HG03103 (cell line): ENCODE measurements at regions not wholly inside any gene's neighbourhood (a gene's known extent, or its start where the extent isn't known, plus 50 kb on each side); places are given as distances from the start of the nearest gene placed in this dataset.
A peak's percentile ranks its signal among the peaks of the same experiment; 100 is the strongest.

Experiments
- ATAC-seq: cut with Tn5 transposase; IDR thresholded peaks from one replicate; pipeline ENCODE4 v1.9.1; 2021; ENCODE audit warnings: low read depth; ENCODE audit not compliant: unreplicated experiment

DNA sequence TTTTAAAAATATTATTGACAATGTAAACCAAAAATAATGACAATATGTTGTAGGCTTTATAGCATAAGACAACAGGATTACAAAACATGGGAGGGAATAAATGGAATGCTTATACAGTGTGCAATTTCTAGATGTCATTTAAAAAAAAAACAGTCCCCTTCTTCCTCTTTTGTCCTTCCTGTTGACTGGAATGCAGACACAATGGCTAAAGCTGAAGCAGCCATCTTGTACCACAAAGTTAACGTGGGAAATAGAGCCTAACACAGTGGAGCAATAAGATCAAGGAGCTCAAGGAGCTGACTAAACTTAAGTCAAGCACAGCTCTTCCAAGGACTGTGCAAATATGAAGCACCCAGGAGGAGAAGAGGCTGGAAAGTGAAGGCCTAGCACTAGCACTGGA lies 208.1 kb downstream of the ARHGAP12 start:
- ATAC-seq, result no peak

DNA sequence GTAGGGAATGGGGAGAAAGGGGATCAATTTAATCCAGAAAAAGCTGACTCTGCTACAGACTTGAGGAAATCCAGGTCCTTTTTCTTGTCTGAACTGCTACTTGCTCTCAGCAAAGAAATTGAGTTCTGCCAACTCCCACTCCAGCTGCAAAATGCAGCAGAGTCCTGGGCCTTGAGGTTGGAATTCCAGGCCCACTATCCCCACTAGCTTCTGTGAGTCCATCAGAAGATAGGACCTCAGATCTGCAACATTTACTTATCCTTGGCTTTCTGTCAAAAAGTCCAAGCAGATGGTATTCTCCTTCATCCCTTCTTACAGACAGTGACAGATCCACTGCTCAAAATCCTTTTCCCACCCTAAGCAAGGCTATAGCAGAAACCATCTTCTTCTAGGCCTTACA lies 219.2 kb downstream of the ARHGAP12 start:
- ATAC-seq, result no peak

DNA sequence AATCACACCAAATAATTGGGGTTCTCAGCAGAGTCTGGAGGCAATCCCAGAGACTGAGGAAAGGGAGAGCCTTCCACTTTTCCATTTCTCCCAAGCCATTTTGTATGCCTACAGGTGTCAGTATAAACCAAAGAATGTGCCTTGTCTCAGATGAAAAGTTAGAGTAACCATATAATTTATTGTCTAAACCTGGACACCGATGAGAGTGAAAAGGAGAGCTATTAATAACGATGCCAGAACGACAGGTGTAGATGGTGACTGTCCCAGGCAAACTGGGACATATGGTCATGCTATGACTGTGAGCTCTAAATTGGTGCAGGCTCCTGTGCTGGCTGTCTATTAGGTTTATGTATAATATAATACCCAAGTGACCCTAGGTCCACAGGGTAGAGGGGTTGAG lies 219.6 kb downstream of the ARHGAP12 start:
- no peak for ATAC-seq

DNA sequence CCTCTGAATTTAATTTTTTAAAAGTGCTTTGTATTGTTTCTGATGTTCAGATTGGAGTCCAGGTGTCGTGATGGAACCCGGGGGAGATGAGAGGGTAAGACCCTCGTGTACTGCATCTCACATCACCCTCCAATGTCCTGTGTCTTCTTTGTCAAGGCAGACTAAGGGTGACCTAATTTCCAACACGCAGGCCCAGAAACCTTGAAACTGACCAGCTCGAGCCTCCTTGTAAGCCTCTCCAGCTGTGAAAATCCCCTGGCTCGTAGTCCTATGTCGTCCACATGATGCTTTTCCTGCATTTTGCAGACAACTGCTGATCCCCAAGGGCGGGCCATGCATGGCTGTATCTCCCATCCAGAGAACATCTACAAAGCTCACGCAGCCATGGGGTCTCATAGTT lies 220.2 kb downstream of the ARHGAP12 start:
- no peak for ATAC-seq

DNA sequence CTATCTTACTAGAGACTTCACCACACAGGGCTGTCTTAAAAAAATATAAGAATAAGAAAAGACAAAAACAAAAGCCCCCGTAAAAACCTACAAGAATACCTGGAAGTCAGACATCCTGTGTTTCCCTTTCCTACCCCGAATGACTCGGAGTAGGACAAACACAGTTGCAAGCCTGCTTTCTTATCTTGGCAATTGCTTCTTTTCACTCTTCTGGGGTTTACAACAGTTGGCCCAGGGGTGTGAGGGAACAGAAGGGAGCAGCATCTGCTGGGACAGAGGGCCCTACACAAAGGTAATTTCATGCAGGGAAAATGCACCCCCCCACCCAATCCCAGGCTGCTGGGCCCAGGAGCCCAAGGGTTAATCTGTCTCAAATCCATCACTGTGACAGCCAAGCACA lies 220.6 kb downstream of the ARHGAP12 start:
- no peak for ATAC-seq

DNA sequence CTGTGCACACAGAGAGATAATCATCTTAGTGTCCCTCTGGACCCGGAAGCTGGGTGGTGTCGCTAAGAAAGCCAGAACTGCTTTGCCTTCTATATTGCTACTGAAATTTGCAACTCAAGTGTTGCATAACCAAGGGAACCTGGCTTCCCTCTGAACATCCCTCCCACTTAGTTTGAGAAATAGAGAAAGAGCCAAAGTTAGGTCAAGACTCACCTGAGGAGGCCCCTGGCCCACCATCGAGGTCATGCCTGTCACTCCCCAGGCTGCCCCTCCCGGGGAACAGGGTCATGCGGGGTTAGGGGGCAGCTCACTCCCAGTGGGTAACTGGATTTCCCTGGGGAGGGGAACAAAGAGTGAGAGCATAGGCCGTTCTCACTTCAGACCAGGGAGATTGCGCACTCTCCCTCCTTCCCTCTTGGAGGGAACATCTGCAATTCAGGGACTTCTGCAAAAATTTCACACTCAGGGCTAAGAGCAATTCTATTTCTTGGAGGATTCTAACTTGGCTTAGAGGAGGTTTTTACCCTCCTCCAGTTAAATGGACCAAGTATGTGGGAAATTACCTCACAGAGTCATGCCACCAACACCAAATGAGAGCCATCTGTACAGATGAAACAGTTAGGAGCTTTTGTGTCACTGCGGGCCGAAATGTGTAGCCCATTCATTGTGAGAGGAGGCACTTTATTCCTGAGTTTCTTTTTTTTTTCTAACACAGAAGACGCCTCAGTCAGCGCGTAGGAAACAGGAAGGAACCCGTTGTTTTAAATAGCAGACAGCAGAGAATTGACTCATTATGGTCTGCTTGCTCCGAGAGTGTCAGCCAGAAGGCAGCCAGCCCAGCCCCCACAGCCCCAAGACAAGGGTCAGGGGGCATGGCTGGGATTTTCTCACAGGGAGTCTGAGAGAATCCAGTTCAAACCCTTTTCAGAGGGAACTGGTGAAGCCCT lies 221.3 kb downstream of the ARHGAP12 start:
- peak; percentile 86 for ATAC-seq

DNA sequence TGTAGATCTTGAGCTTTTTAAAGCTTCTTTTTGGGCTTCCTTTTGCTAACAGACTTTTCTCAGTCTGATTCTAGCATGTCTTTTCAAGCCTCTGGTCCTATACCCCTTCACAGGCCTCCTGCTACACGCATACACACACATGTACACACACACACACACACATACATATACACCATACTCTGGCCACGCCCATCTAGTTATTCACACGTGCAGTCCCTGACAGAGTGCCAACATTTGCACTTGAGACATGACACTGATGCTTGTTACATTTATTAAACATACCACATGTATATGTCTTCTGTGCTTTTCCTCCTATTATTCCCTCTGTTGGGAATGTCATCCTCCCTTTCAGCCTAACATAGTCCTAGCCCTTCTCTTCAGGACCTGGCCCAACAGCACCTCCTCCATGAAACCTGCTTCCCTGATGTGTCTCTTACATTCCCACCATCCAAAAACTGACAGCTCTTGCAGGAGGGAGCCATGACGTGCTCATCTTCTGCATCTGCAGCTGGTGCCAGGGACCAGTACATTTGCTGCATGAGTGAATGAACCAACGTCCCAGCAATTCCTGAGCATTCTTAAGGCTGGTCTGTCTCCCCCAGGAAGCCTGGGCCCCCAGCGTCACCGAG lies 222.1 kb downstream of the ARHGAP12 start:
- no peak for ATAC-seq

DNA sequence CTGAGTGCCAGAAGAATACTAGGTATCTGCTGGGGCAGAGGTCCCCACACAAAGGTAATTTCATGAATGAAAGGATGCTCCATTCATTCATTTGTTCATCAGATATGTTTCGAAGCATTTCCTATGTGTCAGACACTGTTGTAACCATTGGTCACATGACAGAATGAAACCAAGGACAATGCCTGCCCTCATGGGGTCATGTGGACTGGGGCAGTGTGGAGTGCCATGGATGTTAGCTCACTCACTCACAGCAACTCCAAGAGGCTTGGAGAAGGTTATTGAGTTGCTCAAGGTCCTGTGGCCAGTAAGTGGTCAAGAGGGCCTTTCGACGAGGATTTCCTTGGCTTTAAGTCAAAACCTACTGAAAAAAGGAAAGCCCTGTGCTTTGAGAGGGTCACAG lies 223.5 kb downstream of the ARHGAP12 start:
- no peak for ATAC-seq

DNA sequence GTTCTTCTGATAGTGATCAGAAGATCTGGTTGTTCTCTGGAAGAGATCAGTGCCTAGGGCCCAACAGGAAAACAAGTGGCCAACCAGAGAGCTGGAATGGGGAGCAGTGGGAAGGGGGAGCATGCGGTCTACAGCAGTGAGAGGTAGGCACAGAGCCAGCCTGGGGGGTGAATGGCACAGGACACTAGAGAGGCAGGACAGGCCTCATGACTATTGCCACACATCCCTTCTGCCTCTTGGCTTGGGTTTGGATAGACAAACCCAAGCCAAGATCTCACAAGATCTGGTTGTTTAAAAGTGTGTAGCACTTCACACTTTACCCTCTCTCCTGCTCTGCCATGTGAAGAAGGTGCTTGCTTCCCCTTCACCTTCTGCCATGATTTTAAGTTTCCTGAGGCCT lies 224.4 kb downstream of the ARHGAP12 start:
- ATAC-seq, result no peak

DNA sequence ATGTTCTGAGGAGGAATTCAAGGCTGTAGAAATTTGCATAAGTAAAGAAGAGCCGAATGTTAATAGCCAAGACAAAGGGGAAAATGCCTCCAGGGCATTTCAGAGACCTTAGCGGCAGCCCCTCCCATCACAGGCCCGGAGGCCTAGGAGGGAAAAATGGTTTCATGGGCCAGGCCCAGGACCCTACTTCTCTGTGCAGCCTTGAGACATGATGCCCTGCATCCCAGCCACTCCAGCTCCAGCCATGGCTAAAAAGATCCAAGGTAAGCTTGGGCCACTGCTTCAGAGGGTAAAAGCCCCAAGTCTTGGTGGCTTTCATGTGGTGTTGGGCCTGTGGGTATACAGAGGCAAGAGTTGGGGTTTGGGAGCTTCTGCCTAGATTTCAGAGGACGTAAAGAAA lies 225.7 kb downstream of the ARHGAP12 start:
- ATAC-seq, result no peak

DNA sequence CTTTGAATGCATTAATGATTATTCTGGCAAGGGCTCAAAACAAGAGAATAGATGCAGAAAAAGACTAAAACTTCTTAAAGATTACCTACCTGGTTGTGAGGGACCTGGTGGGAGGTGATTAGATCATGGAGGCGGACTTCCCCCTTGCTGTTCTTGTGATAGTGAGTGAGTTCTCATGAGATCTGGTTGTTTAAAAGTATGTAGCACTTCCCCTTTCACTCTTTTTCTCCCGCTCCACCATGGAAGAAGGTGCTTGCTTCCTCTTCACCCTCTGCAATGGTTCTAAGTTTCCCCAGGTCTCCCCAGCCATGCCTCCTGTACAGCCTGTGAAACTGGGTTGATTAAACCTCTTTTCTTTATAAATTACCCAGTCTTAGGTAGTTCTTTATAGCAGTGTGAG lies 226.6 kb downstream of the ARHGAP12 start:
- ATAC-seq, result no peak

DNA sequence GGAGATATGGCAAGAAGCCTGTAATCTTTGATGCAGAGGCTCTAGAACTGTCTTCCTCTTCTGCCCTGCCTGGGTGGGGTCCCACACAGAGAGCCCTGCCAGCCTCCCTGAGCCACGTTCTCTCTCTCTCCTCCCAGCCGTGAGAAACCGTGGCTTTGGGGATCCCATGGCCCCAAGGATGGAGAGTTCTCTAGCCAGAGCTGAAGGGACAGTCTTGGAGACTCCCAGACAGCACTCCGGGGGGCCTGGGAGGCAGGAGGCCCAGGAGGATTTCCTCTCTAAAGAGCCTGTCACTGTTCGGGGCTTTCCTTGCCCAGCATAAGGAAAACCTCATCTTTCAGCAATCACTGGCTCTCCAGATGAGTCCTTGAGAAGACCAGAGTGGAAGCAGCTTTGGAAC lies 227.1 kb downstream of the ARHGAP12 start:
- ATAC-seq, result no peak

DNA sequence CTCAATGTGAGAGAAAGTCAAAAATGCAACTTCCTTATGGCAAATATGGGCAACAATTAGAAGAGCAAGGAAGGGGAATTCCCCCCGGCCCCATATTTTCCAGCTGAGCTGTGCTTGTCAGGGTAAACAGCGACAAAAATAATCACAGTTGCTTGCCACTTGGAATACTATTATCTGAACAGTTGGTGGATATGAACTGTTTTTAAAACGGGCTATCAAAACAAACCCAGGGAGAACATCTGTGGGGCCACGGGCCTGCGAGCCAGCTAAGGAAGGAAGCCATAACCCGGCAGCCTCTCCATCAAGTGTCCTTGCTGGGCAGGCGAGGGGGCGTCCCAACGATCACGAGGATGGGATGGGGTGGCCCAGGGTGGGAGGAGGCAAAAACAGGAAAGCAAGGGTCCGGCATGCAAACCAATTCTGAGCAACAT lies 228.4 kb downstream of the ARHGAP12 start:
- ATAC-seq, result no peak

DNA sequence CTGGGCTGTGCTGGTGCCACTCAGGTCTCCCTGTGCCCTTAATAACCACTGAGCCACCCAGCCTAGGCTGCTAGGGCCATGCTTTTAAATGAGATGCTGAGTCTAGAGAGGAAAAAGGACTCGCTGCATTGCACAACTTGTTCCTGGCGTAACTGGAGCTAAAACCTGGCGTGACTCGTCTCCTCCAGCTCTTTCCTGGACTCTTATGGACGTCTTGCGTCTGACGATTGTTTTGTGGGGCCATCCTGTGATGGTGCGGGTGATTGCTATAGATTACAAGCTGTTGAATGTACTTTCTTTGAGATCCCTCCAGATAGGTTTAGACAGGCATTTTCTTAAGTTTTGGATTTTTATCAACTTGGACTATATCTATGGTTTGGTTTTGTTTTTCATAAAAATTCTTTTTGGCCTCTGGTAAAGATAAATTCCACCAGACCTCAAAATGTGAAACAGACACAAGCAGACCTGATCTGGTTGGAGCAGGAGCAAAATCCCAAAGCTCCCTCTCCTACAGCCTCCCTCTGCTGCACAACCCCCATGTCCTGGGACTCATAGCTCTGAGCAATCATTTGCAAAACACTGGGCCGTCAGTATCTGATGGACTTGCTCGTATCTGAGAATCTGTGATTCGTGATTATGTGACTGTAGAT lies 230.3 kb downstream of the ARHGAP12 start:
- no peak for ATAC-seq

DNA sequence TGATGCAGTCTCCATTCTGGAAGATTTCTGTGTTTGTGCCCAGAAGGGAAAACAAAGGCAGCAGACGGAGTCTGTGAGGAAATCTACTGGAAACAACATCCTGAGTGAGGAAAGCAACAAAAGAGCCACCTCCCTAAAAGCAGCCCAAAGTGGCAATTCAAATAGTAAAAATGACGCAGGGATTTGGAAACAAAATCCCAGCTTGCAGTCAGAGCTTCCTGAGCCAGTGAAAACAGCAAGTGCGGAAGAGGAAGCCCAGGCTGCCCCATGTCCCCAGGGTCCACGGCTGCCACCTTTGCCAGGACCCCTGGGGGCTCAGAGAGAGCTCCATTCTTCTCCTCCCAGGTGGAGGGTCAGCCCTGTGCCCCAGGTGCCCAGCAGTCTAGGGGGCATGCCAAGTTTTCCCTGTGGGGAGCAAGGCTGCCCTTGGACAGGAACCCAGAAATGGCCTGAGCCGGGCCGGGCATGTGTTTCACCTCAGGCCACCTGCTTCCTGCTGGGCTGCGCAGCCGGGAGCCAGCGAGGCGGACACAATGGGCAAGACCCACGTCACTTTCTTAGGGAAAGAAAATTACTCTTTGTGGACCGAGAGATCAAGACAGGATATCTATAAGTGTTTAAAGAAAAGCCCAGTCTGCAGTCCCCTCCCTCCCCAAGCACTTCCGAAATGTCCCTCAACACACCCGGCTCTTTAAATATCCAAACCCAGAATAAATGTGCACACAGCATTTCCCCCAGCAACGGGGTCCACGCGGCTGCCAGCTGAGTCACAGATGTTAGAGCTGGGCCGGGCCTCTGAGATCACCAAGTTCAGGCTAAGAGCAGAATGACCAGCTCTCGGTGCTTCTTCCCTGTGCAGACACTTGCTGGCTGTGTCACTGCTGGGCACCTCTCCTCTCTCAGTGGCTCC lies 231.1 kb downstream of the ARHGAP12 start:
- no peak for ATAC-seq

DNA sequence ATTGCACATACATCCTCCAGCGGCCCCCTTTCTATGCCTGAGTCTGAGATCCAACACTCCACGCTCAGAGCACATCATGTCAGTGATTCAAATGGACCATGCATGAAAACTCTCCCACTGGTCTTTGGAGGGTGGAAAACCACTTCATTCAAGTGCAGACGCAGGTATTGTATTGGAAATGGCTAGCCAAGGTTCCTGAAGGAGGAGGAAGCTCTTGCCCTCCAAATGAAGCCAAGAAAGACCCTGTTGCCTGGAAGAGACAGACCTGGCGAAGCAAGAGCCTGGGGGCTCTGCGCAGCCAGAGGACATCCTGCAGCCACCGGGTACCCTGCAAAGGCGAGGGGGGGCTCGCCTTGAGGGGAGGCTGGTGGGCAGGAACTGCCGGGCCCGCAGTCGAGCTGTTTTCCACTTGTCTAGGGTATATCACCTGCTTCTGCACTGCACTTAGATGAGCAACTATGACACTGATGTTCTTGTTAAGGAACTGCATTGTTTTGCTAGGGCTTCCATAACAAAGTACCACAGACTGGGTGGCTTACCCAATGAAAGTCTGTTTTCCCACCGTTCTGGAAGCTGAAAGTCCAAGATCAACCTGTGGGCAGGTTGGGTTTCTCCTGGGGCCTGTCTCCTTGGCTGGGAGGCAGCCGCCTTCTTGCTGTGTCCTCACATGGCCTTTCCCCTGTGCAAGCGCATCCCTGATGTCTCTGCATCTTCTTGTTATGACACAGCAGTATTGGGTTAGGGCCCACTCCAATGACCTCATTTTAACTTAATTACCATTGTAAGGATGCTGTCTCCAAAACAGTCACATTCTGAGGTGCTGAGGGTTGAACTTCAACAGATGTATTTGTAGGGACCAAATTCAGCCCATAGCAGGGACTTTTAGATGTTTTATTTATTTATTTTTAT lies 233.4 kb downstream of the ARHGAP12 start:
- no peak for ATAC-seq

DNA sequence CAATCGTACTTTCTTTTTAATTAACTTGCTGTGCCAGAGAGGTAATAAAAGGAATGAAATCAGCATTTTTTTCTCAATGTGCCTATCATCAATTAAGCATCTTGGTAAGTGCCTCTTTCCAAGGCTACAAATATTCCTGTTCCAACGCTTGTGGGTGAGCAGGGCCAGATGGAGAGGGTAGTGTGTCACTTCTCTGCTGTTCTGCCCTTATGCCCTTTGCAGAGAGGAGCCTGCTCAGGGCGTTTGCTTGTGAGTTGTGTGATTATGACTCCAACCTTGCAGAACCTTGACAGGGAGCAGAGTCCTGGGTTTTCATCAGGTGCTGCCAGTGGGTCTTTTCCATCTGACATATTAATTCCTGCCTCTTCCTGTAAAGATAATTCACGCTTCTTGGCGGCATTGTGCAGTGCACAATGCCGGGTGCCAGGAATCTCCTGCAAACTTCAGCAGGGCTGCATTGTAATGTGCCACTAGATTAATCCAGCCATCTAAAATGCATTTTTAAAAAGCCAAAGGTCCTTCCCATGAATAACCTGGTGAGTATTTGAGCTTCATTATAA lies 234.4 kb downstream of the ARHGAP12 start:
- ATAC-seq, result no peak

DNA sequence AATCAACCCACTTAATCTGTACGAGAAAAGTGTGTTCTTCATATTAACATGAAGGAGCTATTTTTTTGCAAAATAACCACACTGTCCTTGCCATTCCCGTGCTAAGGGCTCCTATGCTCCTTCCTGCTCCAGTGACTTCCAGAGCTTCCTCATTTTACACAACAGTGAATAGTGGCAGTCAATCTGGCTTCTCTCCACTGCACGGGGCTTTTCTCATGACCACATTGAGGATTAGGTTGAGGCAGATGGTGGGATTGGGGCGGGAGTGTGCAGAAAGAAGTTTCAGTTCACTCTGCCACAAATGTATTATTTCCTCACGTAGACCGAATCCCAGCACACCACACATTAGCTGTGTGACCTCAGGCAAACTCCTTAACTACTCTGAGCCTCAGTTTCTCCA lies 235.1 kb downstream of the ARHGAP12 start:
- no peak for ATAC-seq

DNA sequence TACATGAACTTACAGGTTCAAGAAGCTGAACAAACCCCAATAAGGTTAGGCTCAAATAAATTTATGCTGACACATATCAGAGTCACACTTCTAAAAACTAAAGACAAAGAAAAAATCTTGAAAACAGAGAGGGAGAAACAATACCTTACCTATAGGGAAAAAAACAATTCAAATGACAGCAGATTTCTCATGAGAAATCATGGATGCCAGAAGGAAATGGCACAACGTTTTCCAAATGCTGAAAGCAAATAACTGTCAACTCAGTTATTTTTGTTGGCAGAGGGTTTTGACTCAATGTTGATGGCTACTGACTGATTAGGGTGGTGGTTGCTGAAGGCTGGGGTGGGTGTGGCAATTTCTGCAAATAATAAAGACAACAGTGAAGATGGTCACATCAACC lies 239.4 kb downstream of the ARHGAP12 start:
- no peak for ATAC-seq
